Astrocyte of the spinal cord (primary cell): ENCODE measurements at regions not wholly inside any gene's neighbourhood (a gene's known extent, or its start where the extent isn't known, plus 50 kb on each side); places are given as distances from the start of the nearest gene placed in this dataset.

Experiments
- DNase-seq: peaks from one replicate; pipeline ENCODE4 v3.0.0; 2011; ENCODE audit warnings: low read depth, low spot score
- H3K4me3 ChIP-seq: 2 replicates; pipeline ENCODE4 v1.5.1; 2011; ENCODE audit warnings: low read depth, mild to moderate bottlenecking, low read length, moderate library complexity
- in situ Hi-C: cut with HindIII; loops from 2 replicates; pipeline ENCODE4 v1.10.0; 2017; ENCODE audit warnings: low sequenced_read_pairs
- TF ChIP-seq, protein P1 (sequence below): IDR thresholded peaks from 2 replicates; pipeline ENCODE4 v1.5.1; 2012; ENCODE audit warnings: low read depth, mild to moderate bottlenecking, low read length, inconsistent platforms

DNA sequence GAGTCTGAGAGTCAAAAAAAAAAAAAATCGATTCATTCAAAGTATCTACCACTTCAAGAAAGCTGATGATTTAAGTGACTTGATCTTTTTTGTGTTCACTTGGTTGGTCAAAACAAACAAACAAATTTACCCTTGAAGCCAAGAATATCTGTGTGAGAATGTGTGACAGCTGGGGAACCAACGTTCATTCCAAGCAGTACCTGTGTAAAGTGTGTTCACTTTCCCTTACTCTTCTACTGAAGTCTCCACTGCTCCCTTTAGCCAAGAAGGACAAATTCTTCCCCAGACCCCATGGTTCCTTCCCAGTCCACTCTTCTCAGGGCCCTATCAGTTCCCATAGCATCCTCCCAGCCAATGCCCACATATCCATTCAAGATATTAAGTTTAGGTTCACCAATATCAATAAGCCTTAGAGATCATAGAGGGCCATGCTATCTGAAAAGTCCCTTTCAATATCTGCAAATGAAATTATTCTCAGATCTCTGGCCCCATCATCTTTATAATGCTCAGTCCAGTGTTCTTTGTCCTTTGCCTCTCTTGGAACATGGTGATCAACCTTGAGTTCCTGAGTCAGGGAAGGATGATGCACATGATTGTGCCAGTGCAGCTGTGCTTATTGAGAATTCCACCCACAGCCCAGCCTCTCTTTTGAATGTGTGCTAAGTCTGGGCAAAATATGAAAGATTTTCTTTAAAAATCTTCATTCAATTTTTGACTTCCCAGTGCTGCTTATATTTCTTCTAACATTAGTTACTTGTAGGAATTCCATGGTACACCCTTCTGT lies 82.8 kb upstream of the DTNA start:
- in situ Hi-C loops = no loop called here
- TF ChIP-seq, protein P1, sequence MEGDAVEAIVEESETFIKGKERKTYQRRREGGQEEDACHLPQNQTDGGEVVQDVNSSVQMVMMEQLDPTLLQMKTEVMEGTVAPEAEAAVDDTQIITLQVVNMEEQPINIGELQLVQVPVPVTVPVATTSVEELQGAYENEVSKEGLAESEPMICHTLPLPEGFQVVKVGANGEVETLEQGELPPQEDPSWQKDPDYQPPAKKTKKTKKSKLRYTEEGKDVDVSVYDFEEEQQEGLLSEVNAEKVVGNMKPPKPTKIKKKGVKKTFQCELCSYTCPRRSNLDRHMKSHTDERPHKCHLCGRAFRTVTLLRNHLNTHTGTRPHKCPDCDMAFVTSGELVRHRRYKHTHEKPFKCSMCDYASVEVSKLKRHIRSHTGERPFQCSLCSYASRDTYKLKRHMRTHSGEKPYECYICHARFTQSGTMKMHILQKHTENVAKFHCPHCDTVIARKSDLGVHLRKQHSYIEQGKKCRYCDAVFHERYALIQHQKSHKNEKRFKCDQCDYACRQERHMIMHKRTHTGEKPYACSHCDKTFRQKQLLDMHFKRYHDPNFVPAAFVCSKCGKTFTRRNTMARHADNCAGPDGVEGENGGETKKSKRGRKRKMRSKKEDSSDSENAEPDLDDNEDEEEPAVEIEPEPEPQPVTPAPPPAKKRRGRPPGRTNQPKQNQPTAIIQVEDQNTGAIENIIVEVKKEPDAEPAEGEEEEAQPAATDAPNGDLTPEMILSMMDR = no peak

DNA sequence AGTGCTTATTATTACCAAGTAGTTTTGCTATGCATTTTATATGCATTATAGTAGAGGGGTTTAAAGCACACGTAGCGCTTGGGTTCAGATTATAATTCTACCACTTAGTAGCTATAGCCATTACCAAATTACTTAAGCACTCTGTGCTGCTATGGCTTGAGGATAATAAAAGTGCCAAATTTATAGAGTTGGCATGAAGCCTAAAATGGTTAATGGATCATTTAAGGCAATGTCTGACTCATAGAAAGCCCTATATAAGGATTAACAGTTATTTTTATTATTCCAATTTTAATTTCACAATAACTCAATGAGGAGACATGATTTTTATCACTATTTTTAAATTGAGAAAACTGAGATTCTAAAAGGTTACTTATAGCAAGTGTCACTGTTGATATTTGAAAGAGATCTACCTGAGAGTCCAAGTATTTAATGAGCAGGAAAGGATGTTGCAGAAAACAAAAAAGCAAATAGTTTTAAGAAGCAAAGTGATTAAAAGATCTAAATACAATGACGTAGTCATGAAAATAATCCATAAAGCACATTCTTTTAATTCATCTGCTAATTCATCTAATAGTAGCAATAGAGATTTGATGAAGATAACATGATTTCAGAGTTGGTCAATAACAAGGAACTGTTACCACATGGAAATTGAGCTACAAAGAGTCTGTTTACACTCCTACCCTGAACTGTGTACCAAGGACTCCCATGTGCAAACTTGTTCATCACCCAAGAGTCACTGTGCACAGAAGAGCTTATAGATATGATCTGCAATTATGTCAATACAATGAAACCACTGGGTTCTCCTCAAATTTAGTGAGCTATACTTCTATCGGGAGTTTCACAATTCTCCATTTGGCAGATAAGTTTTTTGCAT lies 78.8 kb upstream of the DTNA start:
- no peak for DNase-seq
- TF ChIP-seq, protein P1 = no peak
- no peak overlapping the region for H3K4me3 ChIP-seq
- in situ Hi-C loops = no loop called here

More for the DNA sequence above, 82.8 kb upstream of the DTNA start:
- H3K4me3 ChIP-seq = no peak overlapping the region
- DNase-seq = no peak

DNA sequence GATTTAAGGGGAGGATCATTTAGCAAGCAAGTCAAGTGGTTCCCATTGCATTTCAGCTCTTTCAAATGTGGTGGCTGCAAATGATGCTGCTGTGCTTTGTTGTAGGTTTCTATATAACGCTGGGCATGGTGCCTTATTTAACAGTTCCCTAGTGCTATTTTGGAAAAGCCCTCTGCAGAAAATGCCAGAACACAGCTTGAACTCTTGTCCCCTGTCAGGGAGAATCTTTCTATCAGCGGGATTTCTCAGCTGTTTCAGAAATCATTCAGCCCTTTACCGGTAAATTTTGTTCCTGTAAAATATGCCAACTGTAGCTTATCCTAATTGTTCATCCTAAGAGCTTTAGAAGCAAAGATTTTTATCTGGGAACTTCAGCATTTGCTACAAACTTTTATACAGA lies 77.8 kb upstream of the DTNA start:
- TF ChIP-seq, protein P1 = no peak
- no peak overlapping the region for H3K4me3 ChIP-seq
- no peak for DNase-seq
- in situ Hi-C loops = no loop called here

DNA sequence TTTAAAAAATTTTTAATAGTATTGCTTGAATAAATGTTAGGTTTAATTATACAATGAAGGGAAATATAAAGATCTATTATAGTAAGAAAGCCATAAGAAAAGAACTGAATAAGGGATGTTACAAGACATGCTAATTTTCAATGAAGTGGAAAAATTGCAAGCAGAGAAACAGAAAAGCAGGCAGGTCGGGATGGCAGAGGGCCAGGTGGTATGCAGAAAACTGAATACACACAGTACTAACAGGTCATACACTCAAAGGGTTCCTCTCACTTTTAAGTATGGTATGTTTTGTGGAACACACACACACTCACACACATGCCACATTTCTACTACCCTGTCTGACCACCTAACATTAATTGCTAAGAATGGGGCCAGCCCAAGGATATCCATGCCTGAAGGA lies 76.7 kb upstream of the DTNA start:
- H3K4me3 ChIP-seq = no peak overlapping the region
- no peak for DNase-seq
- in situ Hi-C loops = no loop called here
- TF ChIP-seq, protein P1 = no peak

DNA sequence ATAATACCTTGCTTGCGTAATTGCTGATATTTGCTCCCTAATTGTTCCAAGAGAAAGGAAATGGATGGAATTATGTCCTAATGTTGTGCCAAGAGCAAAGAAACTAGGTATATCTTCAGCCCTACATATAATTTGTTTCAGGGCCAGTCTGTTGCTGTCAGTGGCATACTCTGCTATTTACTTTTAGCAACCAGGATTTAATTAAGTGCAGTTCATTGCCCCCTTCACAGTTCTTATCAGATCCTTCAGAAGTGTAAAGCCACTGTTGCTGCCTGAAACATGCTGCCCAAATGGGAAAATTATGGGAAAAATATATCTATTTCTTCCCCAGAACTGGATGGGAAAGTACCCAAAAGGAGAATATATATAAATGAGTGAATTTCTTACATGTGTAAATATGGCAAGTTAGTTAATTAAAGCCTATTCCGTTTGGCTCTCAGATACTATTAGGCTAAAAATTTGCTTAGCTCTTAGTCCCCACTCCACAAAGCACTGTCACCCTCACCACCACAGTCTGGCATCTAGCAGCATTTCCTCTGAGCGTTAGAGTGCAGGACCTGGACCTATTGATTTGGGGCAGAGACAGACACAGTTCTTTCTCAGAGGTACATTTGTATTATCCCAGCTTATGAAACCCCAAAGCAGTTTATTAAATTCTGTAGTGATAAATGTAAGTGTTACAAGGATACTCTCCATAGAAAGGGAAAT lies 72.8 kb upstream of the DTNA start:
- in situ Hi-C loops = no loop called here
- no peak overlapping the region for H3K4me3 ChIP-seq
- no peak for DNase-seq
- TF ChIP-seq, protein P1 = no peak

DNA sequence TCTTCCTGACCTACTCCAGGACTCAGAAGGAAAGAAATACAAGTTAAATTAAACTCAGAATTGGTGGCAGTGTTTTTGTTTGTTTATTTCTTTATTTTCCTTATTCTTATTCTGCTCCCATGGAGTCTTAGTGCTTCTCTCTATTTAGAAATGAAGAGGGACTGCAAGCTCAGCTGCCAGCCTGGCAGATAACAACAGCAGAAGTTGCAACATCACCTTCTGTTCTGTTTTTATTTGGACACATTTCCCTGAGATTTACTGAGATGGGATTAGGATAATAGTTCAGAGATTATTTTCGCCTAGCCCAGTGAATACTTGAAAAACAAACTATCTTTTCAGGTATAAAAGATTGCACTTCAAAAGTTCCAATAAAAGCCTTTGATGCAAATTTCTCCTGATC lies 70.4 kb upstream of the DTNA start:
- in situ Hi-C loops = no loop called here
- no peak for DNase-seq
- no peak overlapping the region for H3K4me3 ChIP-seq
- TF ChIP-seq, protein P1 = no peak
